BLaER1 treated with 17β-estradiol and CSF1 and Interleukin-3, amounts not matched to agents 10 nM and 100 nM (cell line): ENCODE measurements at regions not wholly inside any gene's neighbourhood (a gene's known extent, or its start where the extent isn't known, plus 50 kb on each side); places are given as distances from the start of the nearest gene placed in this dataset.

Source experiments
- H3K27ac ChIP-seq, 11 experiments: shearing (Covaris generic); formaldehyde crosslinking; 2 replicates each; pipeline ENCODE4 v1.8.1; 2022
- H3K27me3 ChIP-seq, 11 experiments: shearing (Covaris generic); formaldehyde crosslinking; 2 replicates each; pipeline ENCODE4 v1.8.1; 2022
- H3K36me3 ChIP-seq, 11 experiments: shearing (Covaris generic); formaldehyde crosslinking; 2 replicates each; pipeline ENCODE4 v1.8.1; 2022
- H3K4me1 ChIP-seq, 10 experiments: shearing (Covaris generic); formaldehyde crosslinking; 2 replicates each; pipeline ENCODE4 v1.8.1; 2022
- H3K4me2 ChIP-seq, 11 experiments: shearing (Covaris generic); formaldehyde crosslinking; 2 replicates each; pipeline ENCODE4 v1.8.1; 2022
- H3K4me3 ChIP-seq, 10 experiments: shearing (Covaris generic); formaldehyde crosslinking; 2 replicates each; pipeline ENCODE4 v1.8.1; 2022
- H3K9ac ChIP-seq, 11 experiments: shearing (Covaris generic); formaldehyde crosslinking; 2 replicates each; pipeline ENCODE4 v1.8.1; 2022
- H3K9me3 ChIP-seq, 11 experiments: shearing (Covaris generic); formaldehyde crosslinking; replicated peaks in 1 of 11; 2 replicates each; pipeline ENCODE4 v1.8.1; 2022
- H4K20me1 ChIP-seq, 11 experiments: shearing (Covaris generic); formaldehyde crosslinking; 2 replicates each; pipeline ENCODE4 v1.8.1; 2022
- Cebpa-rat ChIP-seq, 11 experiments: shearing (Covaris generic); IDR thresholded peaks; 2 replicates each; pipeline ENCODE4 v1.8.1; 2022

DNA sequence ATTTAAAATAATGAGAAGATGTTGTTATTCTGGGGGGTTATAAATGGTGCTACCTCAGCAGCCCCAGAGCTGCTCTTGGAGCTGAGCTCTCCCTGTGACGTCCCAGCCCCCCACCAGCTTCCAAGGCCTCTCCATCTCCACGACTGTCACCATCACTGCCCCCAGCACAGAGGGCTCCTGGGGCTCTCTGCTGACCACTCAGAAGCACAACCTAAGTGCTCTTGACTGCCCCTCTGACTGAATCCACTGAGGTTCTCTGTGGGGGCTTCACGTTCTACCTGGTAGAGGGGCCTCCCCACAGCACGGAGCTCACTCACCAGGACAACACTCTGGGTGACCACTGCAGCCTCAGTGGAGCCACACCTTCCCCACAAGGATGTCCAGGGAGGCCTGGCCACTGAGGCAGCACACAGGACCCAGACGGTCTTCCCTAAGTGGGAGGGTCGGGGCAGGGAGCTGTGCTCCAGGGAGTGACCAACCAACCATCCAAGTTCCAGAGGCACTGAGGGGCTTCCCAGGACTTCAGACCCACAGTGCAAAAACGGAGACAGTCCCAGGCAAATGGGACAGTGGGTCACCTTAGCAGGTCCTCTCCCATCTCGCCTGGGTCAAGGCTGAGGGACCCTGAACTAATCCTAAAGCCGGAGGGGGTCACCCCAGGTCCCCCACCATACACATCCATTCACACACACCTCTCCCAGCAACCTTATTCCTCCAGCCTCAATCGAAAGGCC, 121.0 kb upstream of the PPP2R2D start:
- peaks cover 0 to 13% (median 0%) of the 10 kb centered on the region in 11 experiments; a peak in 3 of 22 replicates for H3K36me3 ChIP-seq
- H3K9me3 ChIP-seq, result peaks cover 63 to 97% (median 82%) of the 10 kb centered on the region in 11 experiments
- no peak for TF ChIP-seq Cebpa-rat (IDR thresholded peaks at IDR 0.05)
- no peaks in the 10 kb centered on the region for H4K20me1 ChIP-seq
- H3K4me3 ChIP-seq, result no peak overlapping the region
- no peak overlapping the region for H3K27ac ChIP-seq
- H3K27me3 ChIP-seq, result peaks cover 0 to 11% (median 3%) of the 10 kb centered on the region in 11 experiments; a peak in 10 of 22 replicates
- H3K4me2 ChIP-seq, result no peak overlapping the region
- peaks cover 0 to 15% (median 9%) of the 10 kb centered on the region in 10 experiments; a peak in 16 of 20 replicates for H3K4me1 ChIP-seq
- no peak overlapping the region for H3K9ac ChIP-seq

DNA sequence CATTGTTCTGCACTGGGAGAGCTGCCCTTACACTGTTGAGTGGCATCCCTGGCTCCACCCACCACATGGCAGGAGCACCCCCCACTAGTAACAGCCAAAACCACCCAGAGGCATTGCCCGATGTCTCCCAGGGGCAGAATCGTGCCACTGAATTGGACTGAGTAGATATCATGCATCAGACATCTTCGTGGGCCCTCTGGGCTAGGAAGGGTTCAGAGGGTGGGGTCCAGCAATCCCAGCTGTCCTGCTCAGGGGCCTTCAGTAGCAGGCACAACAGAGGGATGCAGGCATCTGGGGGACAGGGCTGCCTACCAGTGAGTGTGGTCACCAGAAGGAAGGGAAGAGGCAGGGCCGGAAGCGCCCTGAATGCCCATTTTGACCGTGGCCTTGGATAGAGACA, 119.7 kb upstream of the PPP2R2D start:
- no peak overlapping the region for H3K4me3 ChIP-seq
- no peak for TF ChIP-seq Cebpa-rat (IDR thresholded peaks at IDR 0.05)
- H3K36me3 ChIP-seq, result peaks cover 0 to 10% (median 0%) of the 10 kb centered on the region in 11 experiments; a peak in 3 of 22 replicates
- H3K4me2 ChIP-seq, result no peak overlapping the region
- H3K27me3 ChIP-seq, result no peaks in the 10 kb centered on the region
- H4K20me1 ChIP-seq, result no peaks in the 10 kb centered on the region
- H3K27ac ChIP-seq, result no peak overlapping the region
- H3K4me1 ChIP-seq, result peaks cover 0 to 6% (median 0%) of the 10 kb centered on the region in 10 experiments; a peak in 2 of 20 replicates
- peaks cover 53 to 84% (median 70%) of the 10 kb centered on the region in 11 experiments for H3K9me3 ChIP-seq
- H3K9ac ChIP-seq, result no peak overlapping the region

DNA sequence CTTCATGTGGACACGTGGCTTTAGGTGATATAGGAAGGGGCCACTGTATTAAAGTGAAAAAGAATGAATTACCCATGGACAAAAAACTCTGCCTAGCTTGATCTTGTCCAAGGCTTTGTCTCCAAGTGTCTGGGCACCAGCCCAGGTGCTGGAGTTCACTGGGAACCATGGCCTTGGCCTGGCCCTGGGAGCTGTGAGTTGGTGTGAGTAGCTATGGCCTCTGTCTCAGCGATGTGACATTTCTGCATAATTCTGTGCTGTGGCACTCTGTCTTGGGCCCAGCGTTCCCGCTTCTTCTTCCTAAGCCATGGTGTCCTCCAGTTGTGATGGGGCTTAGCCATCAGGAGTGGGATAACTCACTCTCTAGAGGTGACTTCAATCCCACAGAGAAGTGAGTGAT, 119.0 kb upstream of the PPP2R2D start:
- Histone ChIP-seq H3K4me3 (no peak overlapping the region), H4K20me1 (no peaks in the 10 kb centered on the region), H3K4me1 (peaks cover 0 to 6% (median 0%) of the 10 kb centered on the region in 10 experiments; a peak in 3 of 20 replicates), H3K9me3 (peaks cover 46 to 77% (median 63%) of the 10 kb centered on the region in 11 experiments), H3K36me3 (peaks cover 0 to 6% (median 0%) of the 10 kb centered on the region in 11 experiments; a peak in 3 of 22 replicates), H3K27me3 (no peaks in the 10 kb centered on the region), H3K4me2 (no peak overlapping the region), H3K27ac (no peak overlapping the region), H3K9ac (no peak overlapping the region)
- no peak for TF ChIP-seq Cebpa-rat (IDR thresholded peaks at IDR 0.05)

DNA sequence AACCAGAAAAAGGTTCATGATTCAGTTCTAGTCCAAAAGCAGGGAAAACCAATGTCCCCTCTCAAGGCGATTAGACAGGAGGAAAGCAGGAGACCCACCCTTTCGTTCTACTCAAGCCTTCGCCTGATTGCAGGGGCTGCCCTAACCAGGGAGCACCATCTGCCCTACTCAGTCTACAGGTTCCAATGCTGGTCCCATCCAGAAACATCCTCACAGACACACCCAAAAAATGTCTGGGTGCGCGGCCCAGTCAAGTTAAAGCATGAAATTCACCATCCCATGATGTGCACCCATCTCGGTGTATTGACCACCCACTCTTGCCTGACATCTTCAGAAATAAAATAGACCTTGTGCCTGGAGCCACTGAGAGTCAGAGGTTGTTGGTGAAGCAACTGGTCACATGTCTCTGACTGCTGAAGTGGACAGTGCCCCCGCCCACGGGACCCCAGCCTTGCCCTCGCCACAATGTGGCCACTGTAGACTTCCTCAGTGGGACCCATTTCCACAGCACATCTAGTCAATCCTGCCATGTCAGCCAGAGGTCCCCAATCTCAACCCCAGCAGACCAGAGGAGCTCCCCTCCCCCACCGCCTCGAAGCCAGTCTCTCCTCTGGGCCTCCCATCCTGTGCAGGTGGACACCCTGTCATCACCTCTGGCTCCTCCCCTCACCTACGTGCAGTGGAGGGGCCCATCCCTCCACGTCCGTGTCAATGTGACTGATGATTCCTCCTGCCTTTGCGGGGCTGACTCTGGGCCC, 116.3 kb upstream of the PPP2R2D start:
- Histone ChIP-seq H3K4me1 (no peaks in the 10 kb centered on the region; a peak in 1 of 20 replicates), H3K27me3 (no peaks in the 10 kb centered on the region), H3K9ac (no peak overlapping the region), H4K20me1 (no peaks in the 10 kb centered on the region), H3K36me3 (0 out of 22 replicates have a peak, but pooled peaks cover 0 to 6% (median 0%) of the 10 kb centered on the region in 11 experiments), H3K27ac (no peak overlapping the region), H3K4me2 (no peak overlapping the region), H3K9me3 (peaks cover 19 to 50% (median 35%) of the 10 kb centered on the region in 11 experiments), H3K4me3 (no peak overlapping the region)
- TF ChIP-seq Cebpa-rat (IDR thresholded peaks at IDR 0.05), result no peak

DNA sequence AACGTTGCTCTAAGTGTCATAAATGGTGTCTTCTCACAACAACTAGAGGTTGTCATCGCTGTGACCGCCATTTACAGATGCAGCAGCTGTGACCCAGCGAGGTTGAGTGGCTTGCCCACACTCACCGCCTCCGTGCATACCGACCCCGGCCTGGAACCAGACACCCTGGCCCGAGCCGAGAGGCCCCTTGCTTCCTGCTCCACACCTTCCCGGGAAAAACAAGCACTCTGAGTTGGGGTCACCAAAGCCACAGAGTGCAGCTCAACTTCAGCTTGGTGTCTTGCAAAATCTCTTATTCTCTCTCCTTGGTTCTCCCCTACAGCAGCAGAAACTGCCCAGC, 115.7 kb upstream of the PPP2R2D start:
- H3K9ac ChIP-seq, result no peak overlapping the region
- no peaks in the 10 kb centered on the region for H4K20me1 ChIP-seq
- no peak overlapping the region for H3K4me3 ChIP-seq
- H3K27me3 ChIP-seq, result no peaks in the 10 kb centered on the region
- no peak for TF ChIP-seq Cebpa-rat (IDR thresholded peaks at IDR 0.05)
- H3K9me3 ChIP-seq, result peaks cover 19 to 44% (median 30%) of the 10 kb centered on the region in 11 experiments
- 0 out of 22 replicates have a peak, but pooled peaks cover 0 to 6% (median 0%) of the 10 kb centered on the region in 11 experiments for H3K36me3 ChIP-seq
- peaks cover 0 to 4% (median 0%) of the 10 kb centered on the region in 10 experiments; a peak in 4 of 20 replicates for H3K4me1 ChIP-seq
- H3K27ac ChIP-seq, result no peak overlapping the region
- no peak overlapping the region for H3K4me2 ChIP-seq

DNA sequence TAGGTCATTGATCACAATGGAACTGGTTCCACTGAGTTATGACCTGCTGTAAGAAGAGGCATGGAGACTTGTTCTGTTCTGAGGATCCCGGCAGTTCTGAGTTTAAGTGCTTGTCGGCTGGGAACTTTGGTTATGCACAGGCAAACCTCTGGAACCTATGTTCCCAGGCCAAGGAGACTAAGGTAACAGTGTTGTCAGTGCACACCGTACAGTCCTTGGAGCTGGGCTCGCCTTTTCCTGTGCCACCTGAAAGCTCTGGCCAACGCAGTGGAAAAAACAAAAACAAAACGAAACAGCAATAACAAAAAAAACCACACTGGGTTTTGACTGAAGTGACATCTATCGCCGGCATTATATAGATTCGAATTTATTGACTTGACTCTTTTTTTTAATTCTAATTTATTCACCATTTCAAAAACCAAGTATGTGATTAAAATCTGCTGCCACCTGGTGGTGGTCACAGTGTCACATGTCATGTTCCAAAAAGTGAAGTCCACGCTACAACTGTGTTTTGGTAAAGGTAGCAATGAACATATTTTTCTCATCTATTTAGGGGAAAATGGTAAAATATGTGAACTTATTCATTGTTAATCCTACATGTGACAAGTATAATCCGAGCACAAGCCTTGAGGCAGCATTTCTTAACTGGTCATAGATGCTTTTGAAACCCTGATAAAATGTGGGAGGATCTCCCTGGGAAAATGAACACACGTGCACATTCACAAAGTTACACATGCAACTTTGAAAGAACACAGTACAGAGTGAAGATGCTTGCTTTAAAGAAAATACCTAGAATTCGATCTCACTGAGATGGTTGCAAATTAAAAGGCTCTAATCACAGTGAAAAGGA, 113.8 kb upstream of the PPP2R2D start:
- Histone ChIP-seq H3K4me3 (no peak overlapping the region), H3K9me3 (peaks cover 15 to 26% (median 21%) of the 10 kb centered on the region in 11 experiments), H3K4me2 (no peak overlapping the region), H3K9ac (no peak overlapping the region), H3K36me3 (0 out of 22 replicates have a peak, but pooled peaks cover 0 to 6% (median 0%) of the 10 kb centered on the region in 11 experiments), H3K27me3 (no peaks in the 10 kb centered on the region), H3K4me1 (peaks cover 0 to 8% (median 3%) of the 10 kb centered on the region in 10 experiments; a peak in 15 of 20 replicates), H4K20me1 (no peaks in the 10 kb centered on the region), H3K27ac (no peak overlapping the region)
- no peak for TF ChIP-seq Cebpa-rat (IDR thresholded peaks at IDR 0.05)

DNA sequence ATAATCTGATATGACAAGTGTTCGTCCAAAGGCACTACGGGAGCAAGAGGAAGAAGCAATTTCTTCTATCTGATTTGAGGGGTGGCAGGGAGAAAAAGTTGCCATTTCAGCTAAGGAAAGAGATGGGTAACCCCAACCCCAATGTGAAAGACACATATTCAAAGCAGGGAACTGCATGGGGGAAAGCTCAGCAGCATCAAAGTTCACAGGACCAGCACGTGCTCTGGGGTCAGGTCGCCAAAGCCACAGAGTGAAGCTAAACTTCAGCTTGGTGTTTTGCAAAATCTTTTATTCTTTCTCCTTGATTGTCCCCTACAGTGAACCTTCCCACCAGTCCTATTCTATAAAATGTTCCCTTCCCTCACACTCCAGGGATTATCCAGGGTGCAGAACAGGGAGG, 112.8 kb upstream of the PPP2R2D start:
- Histone ChIP-seq H3K9ac (no peak overlapping the region), H3K4me1 (peaks cover 6 to 18% (median 12%) of the 10 kb centered on the region in 10 experiments; a peak in 18 of 20 replicates), H4K20me1 (no peaks in the 10 kb centered on the region), H3K4me3 (no peak overlapping the region), H3K27ac (no peak overlapping the region), H3K4me2 (no peak overlapping the region), H3K27me3 (no peaks in the 10 kb centered on the region), H3K36me3 (0 out of 22 replicates have a peak, but pooled peaks cover 0 to 3% (median 0%) of the 10 kb centered on the region in 11 experiments), H3K9me3 (peaks cover 6 to 16% (median 14%) of the 10 kb centered on the region in 11 experiments; a peak in 21 of 22 replicates)
- no peak for TF ChIP-seq Cebpa-rat (IDR thresholded peaks at IDR 0.05)

DNA sequence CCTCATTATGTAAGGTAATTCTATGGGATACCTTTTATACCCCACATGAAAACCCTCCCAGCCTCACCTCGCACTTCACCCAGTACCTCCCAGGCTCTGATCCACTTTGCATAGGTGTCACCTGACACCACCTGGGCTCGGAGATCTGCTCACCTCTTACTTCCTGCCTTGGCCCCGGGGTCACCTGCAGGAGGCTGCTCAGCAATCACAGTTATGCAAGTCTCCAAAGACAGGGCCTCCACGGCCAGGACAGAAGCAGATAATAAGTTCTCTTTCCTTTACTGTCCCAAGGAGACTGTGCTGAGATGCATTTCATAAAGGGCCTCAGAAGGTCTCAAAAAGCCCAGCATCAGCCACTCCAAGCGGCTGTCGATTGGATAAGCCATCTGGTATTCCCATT, 112.4 kb upstream of the PPP2R2D start:
- Histone ChIP-seq H3K4me3 (no peak overlapping the region), H3K9ac (no peak overlapping the region), H3K27ac (no peak overlapping the region), H3K27me3 (no peaks in the 10 kb centered on the region), H3K36me3 (no peaks in the 10 kb centered on the region), H4K20me1 (no peaks in the 10 kb centered on the region), H3K4me2 (no peak overlapping the region), H3K9me3 (peaks cover 1 to 12% (median 10%) of the 10 kb centered on the region in 11 experiments; a peak in 18 of 22 replicates), H3K4me1 (peaks cover 6 to 18% (median 13%) of the 10 kb centered on the region in 10 experiments; a peak in 18 of 20 replicates)
- no peak for TF ChIP-seq Cebpa-rat (IDR thresholded peaks at IDR 0.05)
